IPS-15b (cell line): ENCODE measurements at regions not wholly inside any gene's neighbourhood (a gene's known extent, or its start where the extent isn't known, plus 50 kb on each side); places are given as distances from the start of the nearest gene placed in this dataset.

Experiments
- H3K27me3 ChIP-seq: one replicate; pipeline ENCODE4 v1.6.1; 2013; ENCODE audit warnings: low read length; ENCODE audit not compliant: control insufficient read depth, insufficient read depth
- H3K36me3 ChIP-seq: one replicate; pipeline ENCODE4 v1.6.1; 2013; ENCODE audit warnings: low read length; ENCODE audit not compliant: control insufficient read depth, insufficient read depth
- H3K4me1 ChIP-seq: one replicate; pipeline ENCODE4 v1.6.1; 2013; ENCODE audit warnings: mild to moderate bottlenecking, low read length; ENCODE audit not compliant: control insufficient read depth, insufficient read depth
- H3K4me3 ChIP-seq: one replicate; pipeline ENCODE4 v1.5.1; 2013; ENCODE audit warnings: low read depth, low read length
- H3K9ac ChIP-seq: one replicate; pipeline ENCODE4 v1.6.1; 2013; ENCODE audit warnings: low read depth, mild to moderate bottlenecking, low read length
- H3K9me3 ChIP-seq: one replicate; pipeline ENCODE4 v1.6.1; 2013; ENCODE audit warnings: mild to moderate bottlenecking, low read length; ENCODE audit not compliant: control insufficient read depth, insufficient read depth

DNA sequence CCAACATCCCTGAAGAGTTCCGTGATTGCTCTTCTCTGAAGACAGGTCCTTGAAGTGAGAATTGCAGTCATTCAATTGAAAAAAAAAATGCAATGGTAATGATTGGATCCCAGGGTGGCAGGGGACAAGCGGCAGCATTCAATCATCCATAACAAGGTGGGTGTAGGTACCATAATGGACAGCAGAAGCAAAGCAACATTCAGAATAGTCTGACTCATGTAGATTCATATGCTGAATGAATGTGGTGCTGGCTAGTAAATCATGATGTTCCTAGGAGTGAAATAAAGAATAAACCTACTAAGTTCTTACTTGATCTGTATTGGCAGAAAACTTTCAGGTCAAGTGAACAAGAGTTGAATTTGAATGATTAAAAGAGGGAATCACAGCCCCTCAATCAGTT is 319.6 kb downstream of the GPATCH2 start:
- Histone ChIP-seq H3K4me1 (no peaks in the 10 kb centered on the region), H3K4me3 (no peak overlapping the region), H3K36me3 (no peaks in the 10 kb centered on the region), H3K27me3 (no peaks in the 10 kb centered on the region), H3K9me3 (no peaks in the 10 kb centered on the region), H3K9ac (no peak overlapping the region)

GRCh38 chr1:217281332-217281731 is 349.6 kb downstream of the GPATCH2 start:
- no peaks in the 10 kb centered on the region for H3K9me3 ChIP-seq
- H3K4me3 ChIP-seq, result no peak overlapping the region

GRCh38 chr1:217275655-217276398 is 355.1 kb downstream of the GPATCH2 start:
- Histone ChIP-seq H3K4me1 (no peaks in the 10 kb centered on the region), H3K9me3 (no peaks in the 10 kb centered on the region), H3K9ac (no peak overlapping the region), H3K27me3 (no peaks in the 10 kb centered on the region), H3K36me3 (no peaks in the 10 kb centered on the region), H3K4me3 (no peak overlapping the region)

More at GRCh38 chr1:217281332-217281731, 349.6 kb downstream of the GPATCH2 start:
- H3K36me3 ChIP-seq, result no peaks in the 10 kb centered on the region
- H3K4me1 ChIP-seq, result no peaks in the 10 kb centered on the region
- H3K27me3 ChIP-seq, result no peaks in the 10 kb centered on the region
- no peak overlapping the region for H3K9ac ChIP-seq

GRCh38 chr1:217274927-217275654 is 355.8 kb downstream of the GPATCH2 start:
- Histone ChIP-seq H3K4me1 (no peaks in the 10 kb centered on the region), H3K27me3 (no peaks in the 10 kb centered on the region), H3K36me3 (no peaks in the 10 kb centered on the region), H3K9me3 (no peaks in the 10 kb centered on the region), H3K4me3 (no peak overlapping the region), H3K9ac (no peak overlapping the region)

DNA sequence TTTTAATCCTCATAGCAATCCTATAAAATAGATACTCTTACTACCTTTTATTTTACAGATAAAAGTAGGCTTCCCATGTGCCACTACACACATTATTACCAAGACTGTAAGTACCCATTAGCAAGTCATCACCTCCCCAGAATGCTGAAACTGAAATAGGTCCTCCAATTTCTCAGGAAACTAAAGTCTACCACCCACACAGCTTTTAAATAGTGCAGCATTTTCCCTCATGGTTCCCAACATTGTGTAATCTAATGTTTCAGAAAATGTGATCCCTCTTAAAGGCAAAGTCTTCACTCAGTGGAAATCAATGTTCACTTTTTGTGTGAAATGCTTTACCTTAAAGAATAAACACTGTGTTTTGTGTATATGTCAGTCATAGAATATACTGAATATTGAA is 356.5 kb downstream of the GPATCH2 start:
- no peak overlapping the region for H3K4me3 ChIP-seq
- H3K9me3 ChIP-seq, result no peaks in the 10 kb centered on the region
- H3K27me3 ChIP-seq, result no peaks in the 10 kb centered on the region
- no peak overlapping the region for H3K9ac ChIP-seq
- no peaks in the 10 kb centered on the region for H3K4me1 ChIP-seq
- no peaks in the 10 kb centered on the region for H3K36me3 ChIP-seq

- no peak overlapping the region for H3K9ac ChIP-seq
- H3K4me1 ChIP-seq, result no peaks in the 10 kb centered on the region
- no peaks in the 10 kb centered on the region for H3K27me3 ChIP-seq
- H3K36me3 ChIP-seq, result no peaks in the 10 kb centered on the region
- H3K9me3 ChIP-seq, result no peaks in the 10 kb centered on the region
- H3K4me3 ChIP-seq, result no peak overlapping the region
These were observed 357.0 kb downstream of the GPATCH2 start for GRCh38 chr1:217273866-217274265.

- Histone ChIP-seq H3K4me3 (no peak overlapping the region), H3K27me3 (no peaks in the 10 kb centered on the region), H3K36me3 (no peaks in the 10 kb centered on the region), H3K9me3 (no peaks in the 10 kb centered on the region), H3K9ac (no peak overlapping the region), H3K4me1 (no peaks in the 10 kb centered on the region)
These were observed 358.5 kb downstream of the GPATCH2 start for GRCh38 chr1:217272385-217272784.

GRCh38 chr1:217270101-217270500 is 360.8 kb downstream of the GPATCH2 start:
- Histone ChIP-seq H3K4me3 (no peak overlapping the region), H3K9ac (no peak overlapping the region), H3K27me3 (no peaks in the 10 kb centered on the region), H3K4me1 (no peaks in the 10 kb centered on the region), H3K9me3 (no peaks in the 10 kb centered on the region), H3K36me3 (no peaks in the 10 kb centered on the region)

DNA sequence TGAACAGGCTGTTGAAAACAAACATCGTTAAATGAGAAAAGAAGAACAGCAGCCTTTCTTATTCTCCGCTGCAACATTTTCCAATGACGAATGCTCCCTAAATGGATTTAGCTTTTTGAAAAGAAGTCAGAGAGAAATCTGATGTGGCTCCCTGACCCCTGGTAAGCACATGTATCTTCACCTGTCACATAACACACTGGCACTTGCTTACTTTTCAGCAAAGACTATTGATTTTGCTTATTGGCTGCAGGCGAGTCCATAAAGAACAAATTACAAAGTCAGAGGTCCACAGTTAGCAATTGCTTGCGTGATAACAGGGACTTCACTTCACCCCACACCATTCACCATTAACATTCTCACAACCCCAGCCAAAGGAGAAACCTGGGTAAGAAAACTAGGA is 362.8 kb downstream of the GPATCH2 start:
- Histone ChIP-seq H3K4me3 (no peak overlapping the region), H3K9me3 (no peaks in the 10 kb centered on the region), H3K9ac (no peak overlapping the region), H3K4me1 (no peaks in the 10 kb centered on the region), H3K36me3 (no peaks in the 10 kb centered on the region), H3K27me3 (no peaks in the 10 kb centered on the region)

GRCh38 chr1:217261636-217262035 is 369.3 kb downstream of the GPATCH2 start:
- H3K36me3 ChIP-seq, result no peaks in the 10 kb centered on the region
- no peaks in the 10 kb centered on the region for H3K4me1 ChIP-seq
- no peaks in the 10 kb centered on the region for H3K9me3 ChIP-seq
- H3K4me3 ChIP-seq, result no peak overlapping the region
- no peak overlapping the region for H3K9ac ChIP-seq
- H3K27me3 ChIP-seq, result no peaks in the 10 kb centered on the region

GRCh38 chr1:217260676-217261075 is 370.2 kb downstream of the GPATCH2 start:
- no peaks in the 10 kb centered on the region for H3K9me3 ChIP-seq
- H3K27me3 ChIP-seq, result no peaks in the 10 kb centered on the region
- H3K4me3 ChIP-seq, result no peak overlapping the region
- no peaks in the 10 kb centered on the region for H3K4me1 ChIP-seq
- H3K9ac ChIP-seq, result no peak overlapping the region
- no peaks in the 10 kb centered on the region for H3K36me3 ChIP-seq

DNA sequence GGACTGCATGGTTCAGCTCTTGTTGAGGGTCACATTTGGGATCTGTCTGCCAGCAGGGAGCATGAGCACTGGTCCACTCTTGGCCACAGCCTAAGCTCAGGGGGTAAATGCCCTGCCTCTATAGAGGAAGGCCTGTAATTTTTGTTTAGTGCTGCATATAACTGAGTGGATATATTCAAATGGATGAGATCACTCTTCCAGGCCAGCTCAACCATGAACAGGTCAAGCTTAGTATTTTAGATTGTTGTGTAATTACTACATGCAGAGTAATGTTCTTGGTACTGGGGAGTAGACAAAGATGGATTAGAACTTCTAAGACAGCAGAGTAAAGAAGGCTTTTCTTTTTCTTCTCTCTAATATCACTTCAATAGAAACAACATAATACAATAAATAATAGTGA is 376.9 kb downstream of the GPATCH2 start:
- no peaks in the 10 kb centered on the region for H3K4me1 ChIP-seq
- no peaks in the 10 kb centered on the region for H3K36me3 ChIP-seq
- H3K27me3 ChIP-seq, result no peaks in the 10 kb centered on the region
- H3K9me3 ChIP-seq, result no peaks in the 10 kb centered on the region
- no peak overlapping the region for H3K9ac ChIP-seq
- no peak overlapping the region for H3K4me3 ChIP-seq
